B cell (primary cell): ENCODE measurements at regions not wholly inside any gene's neighbourhood (a gene's known extent, or its start where the extent isn't known, plus 50 kb on each side); places are given as distances from the start of the nearest gene placed in this dataset.

Experiments
- CTCF ChIP-seq: fragments of 200-600 bp; IDR thresholded peaks from one replicate; pipeline ENCODE4 v1.8.0; 2022; ENCODE audit warnings: antibody characterized with exemption, mild to moderate bottlenecking
- EZH2 ChIP-seq: IDR thresholded peaks from 2 replicates; pipeline ENCODE4 v1.6.1; 2012; ENCODE audit warnings: borderline replicate concordance, low read depth, mild to moderate bottlenecking, moderate library complexity, low read length; ENCODE audit not compliant: insufficient read depth, poor library complexity, severe bottlenecking

- TF ChIP-seq CTCF (no peak), EZH2 (no peak)
Observed at GRCh38 chr10:9602998-9603397, 1414.7 kb upstream of the CELF2 start.
